CD4-positive, alpha-beta T cell treated with Interleukin-4 for 1 hour (primary cell): ENCODE measurements at regions not wholly inside any gene's neighbourhood (a gene's known extent, or its start where the extent isn't known, plus 50 kb on each side); places are given as distances from the start of the nearest gene placed in this dataset.
A peak's percentile ranks its signal among the peaks of the same experiment; 100 is the strongest.
"Not testable (repeated sequence)": the region's sequence is repeated elsewhere in the genome, so short reads cannot be mapped to it uniquely, and the experiment has no call there.

ENCODE experiments used
- DNase-seq, 2 donors: peaks; one replicate each; pipeline ENCODE4 v3.0.0-alpha.2; 2020 to 2022

DNA sequence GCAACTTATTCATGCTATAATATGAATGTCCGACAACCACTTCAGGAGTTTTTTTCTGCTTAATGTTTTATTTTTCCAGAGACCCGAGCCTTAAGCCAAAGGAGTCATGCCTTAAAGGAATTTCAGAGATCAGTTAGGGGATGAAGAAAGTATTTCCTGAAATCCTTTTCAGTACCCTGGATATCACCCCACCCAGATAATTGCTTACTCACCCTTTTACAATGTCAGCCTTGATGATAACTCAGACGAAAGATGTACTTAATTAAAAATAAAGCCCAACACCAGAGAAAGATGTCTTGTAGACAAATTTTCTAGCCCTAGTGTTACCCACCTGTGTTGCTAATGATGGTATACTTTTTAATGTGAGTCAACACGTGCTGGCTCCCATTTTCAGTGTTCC, 124.1 kb downstream of the XCL2 start:
- no peak for DNase-seq

GRCh38 chr1:168416220-168416619, 127.6 kb downstream of the XCL2 start:
- DNase-seq, result no peak

GRCh38 chr1:168414914-168415313, 128.9 kb downstream of the XCL2 start:
- no peak for DNase-seq

- peak in 1 of 2 donors; percentile 56 for DNase-seq
Observed at GRCh38 chr1:168410464-168410863, 129.8 kb downstream of the TBX19 start.

DNA sequence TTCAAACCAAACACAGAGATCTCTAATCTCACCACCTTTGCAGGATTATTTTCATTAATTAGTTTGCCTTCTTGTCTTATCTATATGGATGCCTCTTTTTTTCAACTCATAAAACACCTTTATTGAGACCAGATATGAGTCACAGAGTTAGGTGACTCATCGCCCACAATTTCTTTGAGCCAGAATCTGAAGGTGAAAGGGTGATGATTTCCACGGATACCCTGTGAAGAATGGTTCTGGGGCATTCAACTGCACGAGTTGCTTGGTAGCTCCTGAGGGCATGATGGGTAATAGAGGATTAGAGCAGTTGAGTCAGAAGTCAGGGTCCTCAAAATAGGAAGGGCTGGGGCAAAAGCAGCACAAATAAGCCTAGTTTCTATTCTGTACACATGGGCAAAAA, 128.2 kb downstream of the TBX19 start:
- DNase-seq, result peak; percentile 26 to 70

GRCh38 chr1:168408539-168408865, 127.8 kb downstream of the TBX19 start:
- no peak for DNase-seq

- DNase-seq, result peak in 1 of 2 donors; percentile 35
Observed at GRCh38 chr1:168407832-168408538, 127.3 kb downstream of the TBX19 start.

GRCh38 chr1:168405906-168406549, 125.4 kb downstream of the TBX19 start:
- no peak for DNase-seq

DNA sequence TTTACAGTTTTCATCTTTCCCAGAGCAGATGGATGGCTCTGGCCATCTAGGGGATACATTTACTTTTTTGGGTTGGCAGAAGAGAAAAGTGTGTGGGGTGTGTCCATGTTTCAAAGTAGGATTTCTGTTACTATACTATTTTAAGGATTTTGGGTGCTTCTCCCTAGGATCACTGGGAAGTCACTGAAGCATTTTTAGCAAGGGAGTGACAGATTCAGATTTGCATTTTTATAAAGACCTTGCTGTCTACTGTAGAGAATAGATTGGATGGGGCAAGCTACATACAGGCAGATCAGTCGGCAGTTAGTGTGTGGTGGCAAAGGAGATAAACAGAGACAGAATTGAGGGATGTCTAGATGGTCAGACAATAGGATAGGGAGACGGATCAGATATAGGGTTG, 122.5 kb downstream of the TBX19 start:
- no peak for DNase-seq

GRCh38 chr1:168402466-168402865, 121.8 kb downstream of the TBX19 start:
- DNase-seq, result not testable (repeated sequence)

DNA sequence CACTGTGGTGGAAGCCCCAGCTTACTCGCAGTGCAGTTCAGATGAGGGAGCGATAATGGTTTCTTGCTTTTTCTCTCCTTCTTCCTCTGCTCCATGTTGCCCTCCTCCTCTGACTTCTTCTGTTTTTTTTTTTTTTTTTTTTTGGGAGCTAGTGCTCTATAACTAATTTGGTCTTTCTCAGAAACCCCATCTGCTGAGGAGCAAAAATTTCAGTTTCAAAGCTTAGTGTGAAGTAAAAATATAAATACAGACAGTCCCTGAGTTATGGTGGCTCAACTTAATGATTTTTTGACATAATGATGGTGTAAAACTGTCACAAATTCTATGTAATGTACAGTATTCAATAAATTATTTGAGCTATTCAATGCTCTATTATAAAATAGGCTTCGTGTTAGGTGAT, 120.7 kb downstream of the TBX19 start:
- DNase-seq, result no peak

GRCh38 chr1:168400139-168400538, 119.5 kb downstream of the TBX19 start:
- DNase-seq, result no peak

DNA sequence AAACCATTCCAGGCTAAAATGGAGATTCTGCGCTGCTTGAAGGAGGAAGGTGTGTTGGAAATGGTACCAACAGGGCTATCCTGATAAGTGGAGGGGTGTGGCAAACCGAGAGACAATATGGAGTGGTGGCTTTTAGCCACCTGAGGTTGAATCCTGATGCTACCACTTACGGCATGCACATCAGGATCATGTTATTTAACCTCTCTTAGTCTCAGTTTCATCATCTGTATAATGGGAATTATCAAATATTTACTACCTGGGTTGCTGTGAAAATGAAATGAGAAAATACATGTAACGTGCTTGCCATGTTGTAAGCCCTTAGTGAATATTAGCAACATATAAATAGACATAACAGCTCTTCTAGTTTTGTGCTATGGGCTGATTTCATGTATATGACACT, 117.1 kb downstream of the TBX19 start:
- no peak for DNase-seq

DNA sequence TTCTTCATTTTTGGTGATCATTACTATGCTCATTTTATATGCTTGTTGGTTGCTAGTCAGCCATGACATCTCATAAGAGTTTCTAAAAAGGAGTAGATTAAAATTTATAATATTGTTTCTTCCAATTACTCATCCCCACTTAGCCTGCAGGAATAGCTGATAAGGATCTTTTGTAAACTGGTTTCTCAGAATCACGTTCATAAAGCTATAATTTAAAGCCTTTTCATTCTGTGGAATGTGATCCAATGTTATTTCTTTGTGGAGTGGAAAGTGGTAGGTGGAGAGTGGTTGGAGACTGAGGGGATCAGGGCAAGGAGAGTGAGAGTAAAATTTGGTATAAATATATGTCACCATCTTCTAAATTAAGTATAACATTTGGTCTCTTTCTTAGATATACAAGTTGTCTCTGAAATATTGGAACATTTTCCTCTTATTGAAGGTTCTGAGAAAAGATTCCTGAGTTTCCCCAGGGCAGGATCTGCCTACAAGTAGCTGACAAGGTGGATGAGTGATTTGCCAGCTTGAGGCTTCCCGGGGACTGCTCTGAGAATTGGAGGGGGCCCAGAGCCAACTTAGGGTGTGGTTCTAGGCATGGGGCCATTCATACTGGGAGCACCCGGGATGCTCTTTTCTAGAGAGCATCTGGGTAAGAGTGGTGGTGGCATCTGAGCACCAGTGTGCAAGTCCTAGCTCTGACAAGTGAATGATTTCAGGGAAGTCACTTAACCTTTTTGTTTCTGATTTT, 116.4 kb downstream of the TBX19 start:
- DNase-seq, result no peak

DNA sequence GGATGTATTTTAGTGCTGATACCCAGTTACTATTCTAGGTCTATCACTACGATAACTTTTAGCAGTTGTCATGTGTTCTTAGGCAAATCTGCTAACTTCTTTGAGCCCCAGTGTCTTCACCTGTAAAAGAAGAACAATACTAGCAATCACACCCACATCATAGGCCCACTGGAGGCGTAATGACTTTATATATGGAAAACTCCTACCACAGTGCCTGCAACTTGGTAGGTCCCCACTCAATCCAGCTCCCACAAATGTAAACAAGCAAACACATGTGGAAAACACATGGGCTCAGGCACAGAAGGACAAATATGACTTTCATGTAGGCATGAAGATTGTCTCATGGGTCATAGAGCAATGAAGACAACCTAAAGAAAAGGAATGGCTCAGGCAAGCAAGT, 115.8 kb downstream of the TBX19 start:
- DNase-seq, result no peak

- no peak for DNase-seq
Observed at GRCh38 chr1:168394858-168395257, 114.2 kb downstream of the TBX19 start.

DNA sequence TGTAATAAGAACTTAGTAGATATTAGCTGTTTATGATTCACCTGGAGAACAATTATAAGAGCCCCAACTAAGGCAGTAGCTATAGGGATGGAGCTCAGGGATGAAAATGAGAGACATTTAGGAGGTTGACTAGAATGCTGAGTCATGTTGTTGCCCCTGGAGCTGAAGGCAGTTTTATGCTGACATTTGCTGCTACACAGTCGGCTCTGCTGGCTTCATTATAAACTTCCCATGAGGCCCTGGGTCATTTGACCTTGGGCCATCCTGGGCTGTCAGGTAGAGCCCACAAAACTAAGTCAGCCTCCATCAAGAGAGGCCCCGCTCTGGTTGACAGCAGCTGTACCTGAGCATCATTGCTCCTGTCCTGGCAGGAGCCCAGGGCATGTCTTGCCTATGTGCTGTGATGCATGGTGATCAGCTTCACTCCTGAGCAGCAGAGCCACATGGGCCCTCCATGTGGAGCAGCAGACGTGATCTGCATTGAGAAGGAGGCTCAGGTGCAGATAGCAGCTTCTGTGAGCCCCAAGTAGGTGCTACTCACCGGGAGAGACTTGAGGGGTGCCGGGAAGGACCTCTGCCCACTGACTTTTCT, 112.4 kb downstream of the TBX19 start:
- DNase-seq, result no peak

GRCh38 chr1:168391851-168392681, 111.4 kb downstream of the TBX19 start:
- peak in 1 of 2 donors; percentile 41 for DNase-seq

DNA sequence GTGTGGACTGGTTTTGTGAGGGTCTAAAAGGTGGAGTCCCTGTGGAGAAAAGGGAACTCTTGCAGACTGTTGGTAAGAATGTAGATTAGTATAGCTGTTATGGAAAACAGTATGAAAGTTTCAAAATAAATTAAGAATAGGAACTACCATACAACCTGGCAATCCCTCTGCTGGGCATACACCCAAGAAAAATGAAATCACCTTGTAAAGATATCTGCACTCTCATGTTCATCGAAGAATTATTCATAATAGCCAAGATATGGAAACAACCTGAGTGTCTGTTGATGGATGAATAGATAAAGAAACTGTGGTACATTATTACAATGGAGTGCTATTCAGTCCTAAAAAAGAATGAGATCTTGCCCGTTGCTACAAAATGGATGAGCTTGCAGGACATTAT, 109.6 kb downstream of the TBX19 start:
- DNase-seq, result no peak

GRCh38 chr1:168387781-168388760, 107.4 kb downstream of the TBX19 start:
- DNase-seq, result peak in 1 of 2 donors; percentile 31

DNA sequence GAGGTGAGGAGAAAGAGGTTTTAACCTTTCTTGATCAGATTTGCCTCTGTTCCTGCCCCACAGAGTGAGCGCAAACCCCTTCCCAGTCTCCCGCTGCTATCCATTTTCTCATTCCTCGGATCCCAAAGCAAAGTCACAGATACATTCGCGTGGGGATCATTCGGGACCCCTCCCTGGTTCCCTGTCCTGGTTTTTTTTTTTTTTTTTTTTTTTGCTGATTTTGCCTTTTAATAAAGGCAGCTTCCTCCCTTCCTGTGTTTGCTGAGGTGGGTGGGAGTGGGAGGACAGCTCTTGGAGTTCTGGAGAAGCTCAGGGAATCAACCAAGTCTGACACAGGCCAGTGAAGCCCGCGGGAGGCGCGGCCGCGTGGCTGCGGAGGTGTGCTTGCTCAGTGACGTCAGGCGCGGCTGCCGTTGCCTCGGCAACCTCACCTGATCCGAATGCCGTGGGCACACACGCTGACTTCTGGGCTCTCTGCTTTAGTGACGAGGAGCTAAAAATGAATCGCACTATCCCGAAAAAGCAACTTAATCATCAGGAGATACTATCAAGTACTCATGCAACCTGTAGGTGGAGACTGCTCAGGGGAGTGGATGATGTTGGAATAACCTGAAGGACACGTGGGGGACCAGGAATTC, 106.4 kb downstream of the TBX19 start:
- DNase-seq, result peak; percentile 75 to 80
